Esophagus muscularis mucosa (tissue), 4 donors: ENCODE measurements at regions not wholly inside any gene's neighbourhood (a gene's known extent, or its start where the extent isn't known, plus 50 kb on each side); places are given as distances from the start of the nearest gene placed in this dataset.

ENCODE experiments used
- EP300 ChIP-seq: sonication (generic); formaldehyde crosslinking; IDR thresholded peaks from one replicate; pipeline ENCODE4 v1.6.1; 2017; ENCODE audit warnings: antibody characterized with exemption
- POLR2A ChIP-seq: fragments of 450-650 bp; IDR thresholded peaks from one replicate; pipeline ENCODE4 v1.6.1; 2017; ENCODE audit warnings: antibody characterized with exemption, moderate library complexity, mild to moderate bottlenecking, low read depth
- TF ChIP-seq, protein P1 (sequence below), 3 experiments: fragments of 200-600 bp in 2 of 3; fragments of 450-650 bp in 1 of 3; sonication (generic) in 2 of 3; IDR thresholded peaks; one replicate each; pipeline ENCODE4 v1.5.1; 2017 to 2019; ENCODE audit warnings: antibody characterized with exemption in 3 of 3, mild to moderate bottlenecking in 2 of 3, moderate library complexity in 1 of 3

DNA sequence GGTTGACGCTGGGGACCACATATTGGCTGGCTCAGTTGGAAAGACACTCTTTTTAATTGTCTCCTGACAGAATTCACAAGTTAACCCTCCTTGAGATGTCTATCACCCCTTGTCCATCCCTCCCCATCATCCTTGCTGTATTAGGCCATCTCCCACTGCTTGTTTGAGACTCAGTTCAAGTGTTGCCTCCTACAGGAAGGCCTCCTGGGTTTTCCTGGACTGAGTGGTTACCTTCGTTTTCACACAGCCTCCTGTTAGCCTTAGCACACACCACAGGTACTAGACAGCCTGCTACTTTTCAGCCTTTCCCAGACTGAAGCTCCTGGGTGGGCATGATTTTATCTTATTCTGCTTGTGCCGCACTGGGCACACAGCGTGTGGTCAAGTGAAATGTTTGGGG, 145.3 kb upstream of the STX18 start:
- TF ChIP-seq, protein P1, sequence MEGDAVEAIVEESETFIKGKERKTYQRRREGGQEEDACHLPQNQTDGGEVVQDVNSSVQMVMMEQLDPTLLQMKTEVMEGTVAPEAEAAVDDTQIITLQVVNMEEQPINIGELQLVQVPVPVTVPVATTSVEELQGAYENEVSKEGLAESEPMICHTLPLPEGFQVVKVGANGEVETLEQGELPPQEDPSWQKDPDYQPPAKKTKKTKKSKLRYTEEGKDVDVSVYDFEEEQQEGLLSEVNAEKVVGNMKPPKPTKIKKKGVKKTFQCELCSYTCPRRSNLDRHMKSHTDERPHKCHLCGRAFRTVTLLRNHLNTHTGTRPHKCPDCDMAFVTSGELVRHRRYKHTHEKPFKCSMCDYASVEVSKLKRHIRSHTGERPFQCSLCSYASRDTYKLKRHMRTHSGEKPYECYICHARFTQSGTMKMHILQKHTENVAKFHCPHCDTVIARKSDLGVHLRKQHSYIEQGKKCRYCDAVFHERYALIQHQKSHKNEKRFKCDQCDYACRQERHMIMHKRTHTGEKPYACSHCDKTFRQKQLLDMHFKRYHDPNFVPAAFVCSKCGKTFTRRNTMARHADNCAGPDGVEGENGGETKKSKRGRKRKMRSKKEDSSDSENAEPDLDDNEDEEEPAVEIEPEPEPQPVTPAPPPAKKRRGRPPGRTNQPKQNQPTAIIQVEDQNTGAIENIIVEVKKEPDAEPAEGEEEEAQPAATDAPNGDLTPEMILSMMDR (IDR thresholded peaks at IDR 0.05): no peak
- no peak for TF ChIP-seq EP300
- TF ChIP-seq POLR2A: no peak
